Stimulated activated effector memory CD8-positive, alpha-beta T cell treated with anti-CD3 and anti-CD28 coated beads, Interleukin-12 subunit alpha, Interleukin-12 subunit beta, amount 100 ng/mL, for 72 hours (primary cell): ENCODE measurements at regions not wholly inside any gene's neighbourhood (a gene's known extent, or its start where the extent isn't known, plus 50 kb on each side); places are given as distances from the start of the nearest gene placed in this dataset.
"Not testable (repeated sequence)": the region's sequence is repeated elsewhere in the genome, so short reads cannot be mapped to it uniquely, and the experiment has no call there.

ENCODE experiments used
- ATAC-seq: fragments of 150-1000 bp; cut with Tn5 transposase; 2 replicates; pipeline ENCODE4 v1.10.0; 2021
- DNase-seq, 2 donors: peaks; one replicate each; pipeline ENCODE4 v3.0.0; 2021 to 2022; ENCODE audit warnings: low spot score in 2 of 2
- H3K27ac Mint-ChIP-seq: one replicate; pipeline ENCODE4 v1.8.0; 2022; ENCODE audit warnings: mild to moderate bottlenecking, mixed read lengths
- H3K36me3 Mint-ChIP-seq: one replicate; pipeline ENCODE4 v1.8.0; 2022; ENCODE audit warnings: mild to moderate bottlenecking, mixed read lengths
- H3K4me1 Mint-ChIP-seq: one replicate; pipeline ENCODE4 v1.8.0; 2022; ENCODE audit warnings: mixed read lengths
- H3K4me3 Mint-ChIP-seq: one replicate; pipeline ENCODE4 v1.8.0; 2022; ENCODE audit warnings: mild to moderate bottlenecking, mixed read lengths
- H3K9me3 Mint-ChIP-seq: one replicate; pipeline ENCODE4 v1.8.0; 2022; ENCODE audit warnings: mixed read lengths

DNA sequence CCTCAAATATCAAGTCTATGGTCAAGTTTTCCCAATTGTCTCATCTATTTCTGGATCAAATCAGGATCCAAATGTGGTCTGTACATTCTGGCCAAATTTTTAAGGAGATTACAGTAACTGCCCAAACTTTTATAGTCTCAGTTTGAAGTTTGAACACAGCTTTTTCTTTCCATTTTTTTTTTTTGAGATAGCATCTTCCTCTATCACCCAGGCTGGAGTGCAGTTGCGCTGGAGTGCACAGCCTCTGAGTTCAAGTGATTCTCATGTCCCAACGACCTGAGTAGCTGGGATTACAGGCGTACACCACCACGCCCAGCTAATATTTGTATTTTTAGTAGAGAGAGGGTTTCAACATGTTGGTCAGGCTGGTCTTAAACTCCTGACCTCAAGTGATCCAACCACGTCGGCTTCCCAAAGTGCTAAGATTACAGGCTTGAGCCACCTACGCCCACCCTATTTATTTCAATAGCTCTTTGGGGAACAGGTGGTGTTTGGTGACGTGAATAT, 84.9 kb upstream of the CARMIL1 start:
- ATAC-seq = no peak
- Mint-ChIP-seq H3K27ac (no peak overlapping the region), H3K4me1 (no peaks in the 10 kb centered on the region), H3K4me3 (no peak overlapping the region), H3K9me3 (no peaks in the 10 kb centered on the region), H3K36me3 (no peaks in the 10 kb centered on the region)
- no peak for DNase-seq

- H3K4me3 Mint-ChIP-seq = no peak overlapping the region
- ATAC-seq (no peak), DNase-seq (no peak)
- H3K4me1 Mint-ChIP-seq = no peaks in the 10 kb centered on the region
- no peaks in the 10 kb centered on the region for H3K9me3 Mint-ChIP-seq
- no peaks in the 10 kb centered on the region for H3K36me3 Mint-ChIP-seq
- H3K27ac Mint-ChIP-seq = no peak overlapping the region
Measured at GRCh38 chr6:25196464-25196863, 82.7 kb upstream of the CARMIL1 start.

DNA sequence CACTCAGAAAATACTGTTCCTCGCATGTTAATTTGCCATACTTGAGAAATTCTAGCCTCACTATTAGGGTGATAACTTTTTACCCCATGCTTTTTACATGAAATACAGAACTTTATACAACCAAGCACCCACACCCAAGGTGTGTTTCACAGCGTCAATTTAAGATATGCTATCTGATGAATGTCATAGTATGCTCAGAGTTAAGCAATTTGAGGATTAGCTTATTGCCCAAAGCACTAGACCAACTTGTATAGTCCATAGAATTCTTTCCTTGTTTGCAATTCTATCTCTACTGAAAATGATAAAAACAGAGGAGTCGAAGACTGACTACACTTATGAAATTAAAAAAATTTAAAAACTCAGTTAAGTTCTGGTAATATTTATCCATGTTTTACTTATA, 82.1 kb upstream of the CARMIL1 start:
- no peak for ATAC-seq

DNA sequence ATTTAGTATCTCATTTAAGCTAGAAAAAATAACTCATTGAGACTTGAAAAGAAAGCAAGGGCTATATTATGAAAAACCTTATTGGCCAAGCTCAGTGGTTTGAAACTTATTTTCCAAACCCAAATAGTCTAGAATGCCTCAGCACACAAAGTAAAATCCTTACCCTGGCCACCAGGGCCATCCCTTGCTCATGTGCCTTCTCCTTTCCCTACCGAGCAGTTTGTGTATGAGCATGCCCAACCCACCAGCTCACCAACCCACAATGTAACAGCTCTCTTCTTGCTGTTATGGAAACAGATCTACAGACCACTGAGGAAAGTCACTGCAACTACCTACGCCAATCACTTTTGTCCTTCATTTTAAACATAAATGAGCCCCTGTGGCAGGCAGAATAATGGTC, 79.6 kb upstream of the CARMIL1 start:
- Mint-ChIP-seq H3K36me3 (no peaks in the 10 kb centered on the region), H3K4me3 (no peak overlapping the region), H3K4me1 (no peaks in the 10 kb centered on the region), H3K27ac (no peak overlapping the region), H3K9me3 (no peaks in the 10 kb centered on the region)
- no peak for ATAC-seq
- DNase-seq = no peak

More for the DNA sequence above, 82.1 kb upstream of the CARMIL1 start:
- DNase-seq = no peak
- H3K27ac Mint-ChIP-seq = no peak overlapping the region
- no peak overlapping the region for H3K4me3 Mint-ChIP-seq
- H3K9me3 Mint-ChIP-seq = no peaks in the 10 kb centered on the region
- no peaks in the 10 kb centered on the region for H3K36me3 Mint-ChIP-seq
- H3K4me1 Mint-ChIP-seq = no peaks in the 10 kb centered on the region

GRCh38 chr6:25202504-25202903, 76.7 kb upstream of the CARMIL1 start:
- Mint-ChIP-seq H3K27ac (no peak overlapping the region), H3K4me1 (no peaks in the 10 kb centered on the region), H3K36me3 (no peaks in the 10 kb centered on the region), H3K4me3 (no peak overlapping the region), H3K9me3 (no peaks in the 10 kb centered on the region)
- ATAC-seq (no peak), DNase-seq (no peak)

- no peak for ATAC-seq
- no peaks in the 10 kb centered on the region for H3K36me3 Mint-ChIP-seq
- H3K4me1 Mint-ChIP-seq = no peaks in the 10 kb centered on the region
Measured at GRCh38 chr6:25205629-25206028, 73.5 kb upstream of the CARMIL1 start.

DNA sequence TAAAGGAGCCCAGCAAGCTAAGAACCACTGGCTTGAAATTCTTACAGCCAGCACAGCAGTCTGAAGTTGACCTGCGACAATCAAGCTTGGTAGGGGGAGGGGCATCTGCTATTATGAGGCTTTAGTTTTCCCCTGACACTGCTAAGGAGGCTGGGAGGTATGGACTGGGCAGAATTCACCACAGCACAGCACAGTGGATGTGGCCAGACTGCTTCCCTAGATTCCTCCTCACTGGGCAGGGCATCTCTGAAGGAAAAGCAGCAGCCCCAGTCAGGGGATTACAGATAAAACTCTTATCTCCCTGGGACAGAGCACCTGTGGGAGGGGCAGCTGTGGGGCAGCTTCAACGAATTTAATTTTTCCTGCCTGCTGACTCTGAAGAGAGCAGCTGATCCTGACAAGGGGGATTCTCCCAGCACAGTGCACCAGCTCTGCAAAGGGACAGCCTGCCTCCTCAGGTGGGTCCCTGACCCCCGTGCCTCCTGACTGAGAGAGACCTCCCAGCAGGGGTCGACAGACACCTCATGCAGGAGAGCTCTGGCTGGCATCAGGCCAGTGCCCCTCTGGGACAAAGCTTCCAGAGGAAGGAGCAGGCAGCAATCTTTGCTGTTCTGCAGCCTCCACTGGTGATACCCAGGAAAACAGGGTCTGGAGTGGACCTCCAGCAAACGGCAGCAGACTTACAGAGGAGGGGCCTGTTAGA, 71.6 kb upstream of the CARMIL1 start:
- DNase-seq, ATAC-seq, H3K27ac Mint-ChIP-seq, H3K4me1 Mint-ChIP-seq, H3K36me3 Mint-ChIP-seq, H3K4me3 Mint-ChIP-seq, H3K9me3 Mint-ChIP-seq: not testable (repeated sequence)

More at GRCh38 chr6:25205629-25206028, 73.5 kb upstream of the CARMIL1 start:
- Mint-ChIP-seq H3K27ac (no peak overlapping the region), H3K9me3 (peaks cover 5% of the 10 kb centered on the region), H3K4me3 (no peak overlapping the region)
- DNase-seq = no peak

DNA sequence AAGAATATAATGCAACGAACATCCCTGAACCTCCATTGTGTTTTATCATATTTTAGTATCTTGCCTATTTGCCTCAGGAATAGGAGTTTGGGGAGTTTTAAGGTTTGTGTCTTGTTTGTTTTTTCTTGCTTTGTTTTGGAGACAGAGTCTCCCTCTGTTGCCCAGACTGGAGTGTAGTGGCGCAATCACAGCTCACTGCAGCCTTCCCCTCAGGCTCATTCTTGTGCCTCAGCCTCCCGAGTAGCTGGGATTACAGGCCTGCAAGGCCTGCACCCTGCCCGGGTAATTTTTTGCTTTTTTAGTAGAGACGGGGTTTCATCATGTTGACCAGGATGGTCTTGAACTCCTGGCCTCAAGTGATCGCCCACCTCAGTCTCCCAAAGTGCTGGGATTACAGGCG, 63.3 kb upstream of the CARMIL1 start:
- ATAC-seq = no peak
- H3K36me3 Mint-ChIP-seq = no peaks in the 10 kb centered on the region
- H3K4me1 Mint-ChIP-seq = no peaks in the 10 kb centered on the region
- H3K4me3 Mint-ChIP-seq = no peak overlapping the region
- H3K27ac Mint-ChIP-seq = no peak overlapping the region
- no peak for DNase-seq
- no peaks in the 10 kb centered on the region for H3K9me3 Mint-ChIP-seq

DNA sequence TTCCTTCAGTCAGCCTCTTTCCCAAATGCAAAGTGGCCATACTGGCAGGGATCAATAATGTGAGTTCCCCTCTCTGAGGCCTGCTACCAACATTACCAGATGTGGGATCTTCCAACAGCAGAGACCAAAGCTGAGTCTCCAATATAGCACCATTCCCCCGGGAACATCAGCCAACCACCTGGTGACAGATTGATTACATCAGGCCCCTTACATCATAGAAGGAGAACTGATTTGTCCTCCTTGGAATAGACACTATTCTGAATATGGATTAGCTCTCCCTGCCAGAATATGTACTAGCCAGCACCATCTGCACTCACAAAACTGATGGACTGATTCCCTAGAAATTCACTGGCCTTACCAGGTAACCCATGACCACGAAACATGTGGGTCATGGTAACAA, 61.9 kb upstream of the CARMIL1 start:
- Mint-ChIP-seq H3K27ac (peak overlapping the region; percentile 44), H3K4me1 (no peaks in the 10 kb centered on the region), H3K4me3 (no peak overlapping the region), H3K9me3 (no peaks in the 10 kb centered on the region), H3K36me3 (no peaks in the 10 kb centered on the region)
- DNase-seq (no peak), ATAC-seq (no peak)

DNA sequence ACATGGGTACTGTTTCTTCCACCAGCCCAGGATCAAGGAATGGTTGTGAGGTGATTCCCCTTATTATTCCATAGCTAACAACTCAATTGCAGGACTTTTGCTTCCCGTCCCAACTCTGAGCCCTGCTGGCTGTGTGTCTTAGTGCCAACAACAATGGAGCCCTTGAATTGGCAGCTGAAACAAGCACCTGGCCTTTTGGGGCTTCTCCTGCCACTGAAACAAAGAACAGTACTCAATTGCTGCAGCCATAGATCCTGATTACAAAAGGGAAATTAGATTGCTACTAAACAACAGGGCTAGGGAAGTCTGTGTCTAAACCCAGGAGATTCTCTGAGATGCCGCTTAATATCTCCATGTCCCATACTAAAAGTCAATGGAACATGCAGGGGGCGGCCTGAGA, 61.3 kb upstream of the CARMIL1 start:
- ATAC-seq = no peak
- H3K9me3 Mint-ChIP-seq = no peaks in the 10 kb centered on the region
- no peaks in the 10 kb centered on the region for H3K4me1 Mint-ChIP-seq
- H3K27ac Mint-ChIP-seq = peak overlapping the region; percentile 44
- no peak overlapping the region for H3K4me3 Mint-ChIP-seq
- DNase-seq = no peak
- no peaks in the 10 kb centered on the region for H3K36me3 Mint-ChIP-seq

DNA sequence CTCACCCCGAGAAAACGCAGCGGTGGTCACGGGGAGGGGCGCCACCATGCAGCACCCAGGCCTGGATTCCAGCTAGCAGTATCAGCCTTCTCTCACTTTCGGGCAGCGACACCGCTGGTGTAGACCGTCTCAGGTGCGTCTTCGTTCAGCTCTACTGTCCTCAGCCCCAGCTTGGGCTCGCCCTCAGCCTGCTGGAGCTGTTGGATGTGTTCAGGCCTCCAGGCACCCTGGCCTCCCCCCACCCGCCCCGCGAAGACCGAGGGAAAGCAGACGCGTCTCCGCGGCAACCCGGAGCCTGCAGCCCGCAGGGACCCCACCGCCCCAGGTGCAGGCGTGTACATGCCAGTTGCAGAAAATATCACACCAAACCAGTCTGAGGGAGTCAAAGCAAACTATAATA, 60.8 kb upstream of the CARMIL1 start:
- DNase-seq (no peak), ATAC-seq (no peak)

DNA sequence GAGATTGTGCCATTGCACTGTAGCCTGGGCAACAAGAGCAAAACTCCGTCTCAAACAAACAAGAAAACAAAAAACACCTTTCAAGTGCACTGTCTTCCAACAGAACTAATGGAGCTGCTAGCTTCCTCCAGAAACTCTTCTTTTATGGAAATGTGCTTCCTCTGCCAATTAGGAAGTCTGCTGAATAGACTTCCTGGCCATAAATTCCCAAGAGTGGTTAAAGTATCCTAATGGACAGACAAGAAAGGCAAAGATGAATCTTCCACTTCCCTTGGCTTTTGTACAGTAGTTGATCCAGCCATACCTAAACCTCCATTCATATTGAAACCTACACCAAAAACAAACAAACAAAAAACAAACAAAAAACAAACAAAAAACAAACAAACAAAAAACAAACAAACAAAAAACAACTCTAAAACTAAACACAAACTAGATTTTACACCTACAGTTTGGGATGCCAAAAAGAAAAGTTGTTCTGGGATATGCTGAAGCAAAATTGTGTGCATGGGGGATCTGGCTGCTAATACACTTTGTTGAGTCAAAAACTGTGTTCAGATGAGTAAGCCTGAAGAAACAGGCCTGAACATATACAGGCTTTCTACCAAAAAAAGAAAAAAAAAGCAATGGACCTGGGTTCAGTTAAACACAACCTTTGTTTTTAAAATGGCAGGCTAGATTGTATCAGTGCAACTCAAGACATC, 59.8 kb upstream of the CARMIL1 start:
- DNase-seq (no peak), ATAC-seq (no peak)
- Mint-ChIP-seq H3K4me3 (no peak overlapping the region), H3K9me3 (no peaks in the 10 kb centered on the region), H3K27ac (no peak overlapping the region), H3K4me1 (peaks cover 12% of the 10 kb centered on the region), H3K36me3 (no peaks in the 10 kb centered on the region)

More for the DNA sequence above, 60.8 kb upstream of the CARMIL1 start:
- Mint-ChIP-seq H3K27ac (no peak overlapping the region), H3K36me3 (no peaks in the 10 kb centered on the region), H3K4me3 (no peak overlapping the region), H3K9me3 (no peaks in the 10 kb centered on the region), H3K4me1 (peaks cover 2% of the 10 kb centered on the region)

DNA sequence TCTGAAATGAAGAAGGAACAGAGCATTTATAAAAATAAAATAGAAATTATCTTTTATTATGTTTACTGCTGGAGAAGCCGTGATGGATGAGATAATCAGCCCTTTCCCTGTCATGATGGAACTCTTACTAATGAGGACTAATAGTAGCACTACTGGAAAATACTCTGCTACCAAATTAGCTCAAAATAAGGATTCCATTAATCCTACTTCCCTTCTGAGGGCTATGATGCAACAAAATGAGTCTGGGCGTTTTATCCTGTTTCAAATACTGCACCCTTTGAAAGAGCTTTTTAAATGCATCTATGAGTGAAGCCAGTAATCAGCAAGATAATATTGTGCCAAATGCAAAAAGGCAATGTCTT, 59.3 kb upstream of the CARMIL1 start:
- Mint-ChIP-seq H3K4me1 (peaks cover 14% of the 10 kb centered on the region), H3K4me3 (no peak overlapping the region), H3K27ac (no peak overlapping the region), H3K36me3 (no peaks in the 10 kb centered on the region), H3K9me3 (no peaks in the 10 kb centered on the region)
- DNase-seq (no peak), ATAC-seq (no peak)

- H3K27ac Mint-ChIP-seq = no peak overlapping the region
- peaks cover 14% of the 10 kb centered on the region for H3K4me1 Mint-ChIP-seq
- H3K4me3 Mint-ChIP-seq = no peak overlapping the region
- DNase-seq (no peak), ATAC-seq (no peak)
- H3K36me3 Mint-ChIP-seq = no peaks in the 10 kb centered on the region
- H3K9me3 Mint-ChIP-seq = no peaks in the 10 kb centered on the region
Measured at GRCh38 chr6:25220857-25221256, 58.3 kb upstream of the CARMIL1 start.

GRCh38 chr6:25222006-25222678, 57.0 kb upstream of the CARMIL1 start:
- no peak overlapping the region for H3K4me3 Mint-ChIP-seq
- ATAC-seq (no peak), DNase-seq (no peak)
- H3K4me1 Mint-ChIP-seq = peaks cover 14% of the 10 kb centered on the region
- no peaks in the 10 kb centered on the region for H3K36me3 Mint-ChIP-seq
- peak overlapping the region; percentile 38 for H3K27ac Mint-ChIP-seq
- no peaks in the 10 kb centered on the region for H3K9me3 Mint-ChIP-seq
